ENCODE measurements at regions not wholly inside any gene's neighbourhood (a gene's known extent, or its start where the extent isn't known, plus 50 kb on each side); places are given as distances from the start of the nearest gene placed in this dataset.

DNA sequence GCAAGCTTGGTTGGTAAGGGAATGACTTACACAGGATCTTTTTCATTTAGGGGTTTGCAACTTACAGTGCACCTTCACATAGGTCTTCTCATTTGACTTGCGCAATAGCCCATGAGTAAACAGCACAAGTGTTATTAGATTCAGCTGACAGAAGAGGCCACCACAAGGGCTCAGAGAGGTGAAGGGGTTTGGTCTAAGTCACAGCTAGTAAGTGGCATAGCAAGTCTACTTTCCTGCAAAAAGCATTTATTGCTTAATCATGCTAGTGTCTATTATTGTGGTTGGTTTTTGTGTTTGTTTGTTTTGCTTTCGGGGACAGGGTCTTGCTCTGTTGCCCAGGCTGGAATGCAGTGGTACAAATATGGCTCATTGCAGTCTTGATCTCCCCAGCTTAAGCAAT, 83.3 kb downstream of the SPRY1 start:
- TF ChIP-seq, protein P1, sequence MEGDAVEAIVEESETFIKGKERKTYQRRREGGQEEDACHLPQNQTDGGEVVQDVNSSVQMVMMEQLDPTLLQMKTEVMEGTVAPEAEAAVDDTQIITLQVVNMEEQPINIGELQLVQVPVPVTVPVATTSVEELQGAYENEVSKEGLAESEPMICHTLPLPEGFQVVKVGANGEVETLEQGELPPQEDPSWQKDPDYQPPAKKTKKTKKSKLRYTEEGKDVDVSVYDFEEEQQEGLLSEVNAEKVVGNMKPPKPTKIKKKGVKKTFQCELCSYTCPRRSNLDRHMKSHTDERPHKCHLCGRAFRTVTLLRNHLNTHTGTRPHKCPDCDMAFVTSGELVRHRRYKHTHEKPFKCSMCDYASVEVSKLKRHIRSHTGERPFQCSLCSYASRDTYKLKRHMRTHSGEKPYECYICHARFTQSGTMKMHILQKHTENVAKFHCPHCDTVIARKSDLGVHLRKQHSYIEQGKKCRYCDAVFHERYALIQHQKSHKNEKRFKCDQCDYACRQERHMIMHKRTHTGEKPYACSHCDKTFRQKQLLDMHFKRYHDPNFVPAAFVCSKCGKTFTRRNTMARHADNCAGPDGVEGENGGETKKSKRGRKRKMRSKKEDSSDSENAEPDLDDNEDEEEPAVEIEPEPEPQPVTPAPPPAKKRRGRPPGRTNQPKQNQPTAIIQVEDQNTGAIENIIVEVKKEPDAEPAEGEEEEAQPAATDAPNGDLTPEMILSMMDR (conservative IDR thresholded peaks at IDR 0.05; ENCODE audit: low read length), result no peak
- no peak for TF ChIP-seq EZH2phosphoT487 (IDR thresholded peaks at IDR 0.05; ENCODE audit: borderline replicate concordance, low read depth, low read length)

Measured in OCI-LY7 (cell line).